ENCODE measurements at regions not wholly inside any gene's neighbourhood (a gene's known extent, or its start where the extent isn't known, plus 50 kb on each side); places are given as distances from the start of the nearest gene placed in this dataset.

- TF ChIP-seq EP300 (IDR thresholded peaks at IDR 0.05) = no peak
- no peak for TF ChIP-seq CTCF (IDR thresholded peaks at IDR 0.05)
Measured at GRCh38 chr2:76073992-76074604, 363.4 kb upstream of the GCFC2 start.
